ENCODE measurements at regions not wholly inside any gene's neighbourhood (a gene's known extent, or its start where the extent isn't known, plus 50 kb on each side); places are given as distances from the start of the nearest gene placed in this dataset.
"Not testable (repeated sequence)": the region's sequence is repeated elsewhere in the genome, so short reads cannot be mapped to it uniquely, and the experiment has no call there.

DNA sequence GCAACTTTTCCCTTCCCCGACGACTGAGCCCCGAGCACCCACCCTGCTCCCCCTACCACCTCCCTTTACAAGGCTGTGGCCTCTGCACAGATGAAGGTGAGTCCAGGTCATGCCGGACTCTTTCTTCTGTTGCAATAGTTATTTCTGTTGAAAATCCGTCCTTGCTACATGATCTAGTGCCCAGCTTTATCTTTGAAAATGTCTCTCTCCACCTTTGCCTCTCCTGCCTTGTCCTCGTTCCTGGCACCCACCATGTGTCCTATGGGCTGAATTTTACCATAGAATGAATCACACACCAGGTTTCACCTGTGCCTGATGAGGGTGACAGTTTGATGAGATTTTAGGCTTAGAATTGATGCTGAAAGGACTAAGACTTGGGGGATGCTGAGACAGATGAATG is 92.9 kb downstream of the TMEM121 start:
- not testable (repeated sequence) for TF ChIP-seq ZNF8 (CRISPR knock-in tag; IDR thresholded peaks at IDR 0.05); ZFP30 (CRISPR knock-in tag; IDR thresholded peaks at IDR 0.05); ARNTL (CRISPR knock-in tag; IDR thresholded peaks at IDR 0.05; ENCODE audit: borderline replicate concordance, low read depth); TCF4 (CRISPR knock-in tag; IDR thresholded peaks at IDR 0.05; ENCODE audit: borderline replicate concordance)
- TF ChIP-seq, protein P1, sequence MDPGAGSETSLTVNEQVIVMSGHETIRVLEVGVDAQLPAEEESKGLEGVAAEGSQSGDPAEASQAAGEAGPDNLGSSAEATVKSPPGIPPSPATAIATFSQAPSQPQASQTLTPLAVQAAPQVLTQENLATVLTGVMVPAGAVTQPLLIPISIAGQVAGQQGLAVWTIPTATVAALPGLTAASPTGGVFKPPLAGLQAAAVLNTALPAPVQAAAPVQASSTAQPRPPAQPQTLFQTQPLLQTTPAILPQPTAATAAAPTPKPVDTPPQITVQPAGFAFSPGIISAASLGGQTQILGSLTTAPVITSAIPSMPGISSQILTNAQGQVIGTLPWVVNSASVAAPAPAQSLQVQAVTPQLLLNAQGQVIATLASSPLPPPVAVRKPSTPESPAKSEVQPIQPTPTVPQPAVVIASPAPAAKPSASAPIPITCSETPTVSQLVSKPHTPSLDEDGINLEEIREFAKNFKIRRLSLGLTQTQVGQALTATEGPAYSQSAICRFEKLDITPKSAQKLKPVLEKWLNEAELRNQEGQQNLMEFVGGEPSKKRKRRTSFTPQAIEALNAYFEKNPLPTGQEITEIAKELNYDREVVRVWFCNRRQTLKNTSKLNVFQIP (CRISPR knock-in tag; IDR thresholded peaks at IDR 0.05; ENCODE audit: borderline replicate concordance, low read depth), result not testable (repeated sequence)
